Spleen (tissue), 7 donors: ENCODE measurements at regions not wholly inside any gene's neighbourhood (a gene's known extent, or its start where the extent isn't known, plus 50 kb on each side); places are given as distances from the start of the nearest gene placed in this dataset.

Experiments used
- CTCF ChIP-seq, 11 experiments: fragments of 200-600 bp in 7 of 11; fragments of 450-650 bp in 4 of 11; sonication (generic) in 4 of 11; IDR thresholded peaks in 8 of 11; conservative IDR thresholded peaks in 3 of 11; 1 replicate in 7 of 11; 2 replicates in 4 of 11; pipeline versions ENCODE4 v1.4.0 to v1.8.0; 2016 to 2021; ENCODE audit warnings: antibody characterized with exemption in 11 of 11, inconsistent platforms in 4 of 11, mild to moderate bottlenecking in 1 of 11
- POLR2A ChIP-seq, 3 donors: fragments of 450-650 bp; IDR thresholded peaks; one replicate each; pipeline ENCODE4 v1.5.1; 2017; ENCODE audit warnings: antibody characterized with exemption in 3 of 3, mild to moderate bottlenecking in 1 of 3
- POLR2AphosphoS5 ChIP-seq, 3 donors: sonication (generic); formaldehyde crosslinking; IDR thresholded peaks; one replicate each; pipeline ENCODE4 v1.5.1; 2017; ENCODE audit warnings: antibody characterized with exemption in 3 of 3
- donor health status: DM: no; HTN: no; CAD: no; lungs with moderate emphysema.
- donor health status: DM: no; HTN: no; CAD: no.
- donor health status: DM: no; HTN: no; CAD: no.

- TF ChIP-seq CTCF (IDR thresholded peaks at IDR 0.05 in 8 of 11, conservative IDR thresholded peaks at IDR 0.05 in 3 of 11) (no peak), POLR2AphosphoS5 (IDR thresholded peaks at IDR 0.05) (no peak), POLR2A (IDR thresholded peaks at IDR 0.05) (no peak)
Observed at GRCh38 chr13:22693691-22694090, 487.1 kb upstream of the SGCG start.
